Vagina (tissue), 2 donors: ENCODE measurements at regions not wholly inside any gene's neighbourhood (a gene's known extent, or its start where the extent isn't known, plus 50 kb on each side); places are given as distances from the start of the nearest gene placed in this dataset.

Source experiments
- POLR2A ChIP-seq, 2 donors: fragments of 450-650 bp; IDR thresholded peaks; one replicate each; pipeline ENCODE4 v1.6.1; 2017; ENCODE audit warnings: antibody characterized with exemption in 2 of 2, mild to moderate bottlenecking in 2 of 2, moderate library complexity in 2 of 2
- POLR2AphosphoS5 ChIP-seq, 2 donors: sonication (generic); formaldehyde crosslinking; IDR thresholded peaks; one replicate each; pipeline ENCODE4 v1.9.0; 2017; ENCODE audit warnings: antibody characterized with exemption in 2 of 2, mild to moderate bottlenecking in 2 of 2, low read depth in 1 of 2; ENCODE audit not compliant: insufficient read depth in 1 of 2
- TF ChIP-seq, protein P1 (sequence below), 3 experiments: fragments of 450-650 bp in 2 of 3; fragments of 200-600 bp in 1 of 3; sonication (generic) in 1 of 3; IDR thresholded peaks; one replicate each; pipeline ENCODE4 v1.5.1; 2017 to 2019; ENCODE audit warnings: antibody characterized with exemption in 3 of 3, mild to moderate bottlenecking in 2 of 3, moderate library complexity in 2 of 3

GRCh38 chr3:194946091-194946490 is 260.4 kb downstream of the FAM43A start:
- TF ChIP-seq, protein P1, sequence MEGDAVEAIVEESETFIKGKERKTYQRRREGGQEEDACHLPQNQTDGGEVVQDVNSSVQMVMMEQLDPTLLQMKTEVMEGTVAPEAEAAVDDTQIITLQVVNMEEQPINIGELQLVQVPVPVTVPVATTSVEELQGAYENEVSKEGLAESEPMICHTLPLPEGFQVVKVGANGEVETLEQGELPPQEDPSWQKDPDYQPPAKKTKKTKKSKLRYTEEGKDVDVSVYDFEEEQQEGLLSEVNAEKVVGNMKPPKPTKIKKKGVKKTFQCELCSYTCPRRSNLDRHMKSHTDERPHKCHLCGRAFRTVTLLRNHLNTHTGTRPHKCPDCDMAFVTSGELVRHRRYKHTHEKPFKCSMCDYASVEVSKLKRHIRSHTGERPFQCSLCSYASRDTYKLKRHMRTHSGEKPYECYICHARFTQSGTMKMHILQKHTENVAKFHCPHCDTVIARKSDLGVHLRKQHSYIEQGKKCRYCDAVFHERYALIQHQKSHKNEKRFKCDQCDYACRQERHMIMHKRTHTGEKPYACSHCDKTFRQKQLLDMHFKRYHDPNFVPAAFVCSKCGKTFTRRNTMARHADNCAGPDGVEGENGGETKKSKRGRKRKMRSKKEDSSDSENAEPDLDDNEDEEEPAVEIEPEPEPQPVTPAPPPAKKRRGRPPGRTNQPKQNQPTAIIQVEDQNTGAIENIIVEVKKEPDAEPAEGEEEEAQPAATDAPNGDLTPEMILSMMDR (IDR thresholded peaks at IDR 0.05): no peak
- TF ChIP-seq POLR2AphosphoS5 (IDR thresholded peaks at IDR 0.05; ENCODE audit: insufficient read depth in 1 of 2, low read depth in 1 of 2): no peak
- no peak for TF ChIP-seq POLR2A (IDR thresholded peaks at IDR 0.05)
